ENCODE measurements at regions not wholly inside any gene's neighbourhood (a gene's known extent, or its start where the extent isn't known, plus 50 kb on each side); places are given as distances from the start of the nearest gene placed in this dataset.

DNA sequence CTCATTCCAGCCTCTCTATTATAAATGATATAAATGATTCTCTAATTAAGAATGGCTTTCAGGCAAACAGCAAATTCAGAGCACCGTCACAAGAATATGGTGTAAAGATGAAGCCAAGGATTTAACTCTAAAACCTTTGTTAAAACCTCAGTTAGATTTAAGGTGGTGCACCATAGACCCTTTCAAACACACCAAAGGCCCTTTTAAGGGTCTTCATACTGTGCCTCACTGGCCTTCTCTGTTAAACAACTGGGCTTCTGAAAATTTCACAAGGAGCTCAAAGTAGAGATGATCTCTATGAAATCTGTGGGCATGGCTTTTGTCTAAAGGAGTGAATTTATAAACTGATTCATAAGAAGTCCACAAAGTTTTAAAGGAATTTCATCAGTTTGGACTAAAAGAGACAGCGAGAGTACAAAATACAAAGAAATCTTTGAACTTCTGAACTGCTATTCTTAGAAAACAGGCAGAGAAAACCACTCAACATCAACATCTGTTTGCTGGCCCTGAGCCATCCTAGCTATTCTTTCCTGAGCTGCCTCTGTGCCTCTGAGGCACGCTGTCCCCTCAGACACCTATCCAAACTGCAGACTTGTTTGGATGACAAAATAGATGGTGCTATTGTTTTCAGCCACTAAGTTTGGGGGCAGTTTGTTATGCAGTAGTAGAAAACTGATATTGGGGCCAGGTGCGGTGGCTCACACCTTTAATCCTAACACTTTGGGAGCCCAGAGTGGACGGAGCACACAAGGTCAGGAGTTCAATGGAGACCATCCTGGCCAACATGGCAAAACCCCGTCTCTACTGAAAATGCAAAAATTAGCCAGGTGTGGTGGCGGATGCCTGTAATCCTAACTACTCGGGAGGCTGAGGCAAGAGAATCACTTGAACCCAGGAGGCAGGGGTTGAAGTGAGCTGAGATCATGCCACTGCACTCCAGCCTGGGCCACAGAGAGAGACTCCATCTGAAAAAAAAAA lies 72.9 kb upstream of the MYCN start:
- no peaks in the 10 kb centered on the region for H3K36me3 ChIP-seq (ENCODE audit: insufficient read depth)
- Mint-ChIP-seq H3K4me1 (no peaks in the 10 kb centered on the region), H3K36me3 (ENCODE audit: low read depth) (peaks cover 3% of the 10 kb centered on the region; the same call in 2 of the 3 replicates), H3K9me3 (peaks cover 6% of the 10 kb centered on the region; the same call in 1 of the 3 replicates), H3K27ac (no peak overlapping the region), H3K27me3 (ENCODE audit: insufficient read depth, low read depth, poor library complexity) (peaks cover 1% of the 10 kb centered on the region), H3K4me3 (no peak overlapping the region)
- H3F3A ChIP-seq (replicated peaks; ENCODE audit: low read depth) = no peaks in the 10 kb centered on the region
- no peak overlapping the region; the same call in 1 of the 2 replicates for H2AFZ ChIP-seq
- H3K79me2 ChIP-seq (replicated peaks; ENCODE audit: insufficient read depth) = no peaks in the 10 kb centered on the region
- no peaks in the 10 kb centered on the region for H4K20me1 ChIP-seq (replicated peaks; ENCODE audit: insufficient read depth)
- no peaks in the 10 kb centered on the region for H3K27me3 ChIP-seq (ENCODE audit: insufficient read depth)
- no peaks in the 10 kb centered on the region for H3K4me1 ChIP-seq (ENCODE audit: insufficient read depth)
- H3K4me2 ChIP-seq = no peak overlapping the region
- H3K9me2 ChIP-seq (ENCODE audit: insufficient read depth) = no peaks in the 10 kb centered on the region; the same call in 1 of the 2 replicates
- ATAC-seq (no peak), DNase-seq (ENCODE audit: low spot score) (no peak)
- no peak overlapping the region for H3K4me3 ChIP-seq
- no peak overlapping the region for H3K27ac ChIP-seq (ENCODE audit: low read depth)
- TF ChIP-seq, protein P1, sequence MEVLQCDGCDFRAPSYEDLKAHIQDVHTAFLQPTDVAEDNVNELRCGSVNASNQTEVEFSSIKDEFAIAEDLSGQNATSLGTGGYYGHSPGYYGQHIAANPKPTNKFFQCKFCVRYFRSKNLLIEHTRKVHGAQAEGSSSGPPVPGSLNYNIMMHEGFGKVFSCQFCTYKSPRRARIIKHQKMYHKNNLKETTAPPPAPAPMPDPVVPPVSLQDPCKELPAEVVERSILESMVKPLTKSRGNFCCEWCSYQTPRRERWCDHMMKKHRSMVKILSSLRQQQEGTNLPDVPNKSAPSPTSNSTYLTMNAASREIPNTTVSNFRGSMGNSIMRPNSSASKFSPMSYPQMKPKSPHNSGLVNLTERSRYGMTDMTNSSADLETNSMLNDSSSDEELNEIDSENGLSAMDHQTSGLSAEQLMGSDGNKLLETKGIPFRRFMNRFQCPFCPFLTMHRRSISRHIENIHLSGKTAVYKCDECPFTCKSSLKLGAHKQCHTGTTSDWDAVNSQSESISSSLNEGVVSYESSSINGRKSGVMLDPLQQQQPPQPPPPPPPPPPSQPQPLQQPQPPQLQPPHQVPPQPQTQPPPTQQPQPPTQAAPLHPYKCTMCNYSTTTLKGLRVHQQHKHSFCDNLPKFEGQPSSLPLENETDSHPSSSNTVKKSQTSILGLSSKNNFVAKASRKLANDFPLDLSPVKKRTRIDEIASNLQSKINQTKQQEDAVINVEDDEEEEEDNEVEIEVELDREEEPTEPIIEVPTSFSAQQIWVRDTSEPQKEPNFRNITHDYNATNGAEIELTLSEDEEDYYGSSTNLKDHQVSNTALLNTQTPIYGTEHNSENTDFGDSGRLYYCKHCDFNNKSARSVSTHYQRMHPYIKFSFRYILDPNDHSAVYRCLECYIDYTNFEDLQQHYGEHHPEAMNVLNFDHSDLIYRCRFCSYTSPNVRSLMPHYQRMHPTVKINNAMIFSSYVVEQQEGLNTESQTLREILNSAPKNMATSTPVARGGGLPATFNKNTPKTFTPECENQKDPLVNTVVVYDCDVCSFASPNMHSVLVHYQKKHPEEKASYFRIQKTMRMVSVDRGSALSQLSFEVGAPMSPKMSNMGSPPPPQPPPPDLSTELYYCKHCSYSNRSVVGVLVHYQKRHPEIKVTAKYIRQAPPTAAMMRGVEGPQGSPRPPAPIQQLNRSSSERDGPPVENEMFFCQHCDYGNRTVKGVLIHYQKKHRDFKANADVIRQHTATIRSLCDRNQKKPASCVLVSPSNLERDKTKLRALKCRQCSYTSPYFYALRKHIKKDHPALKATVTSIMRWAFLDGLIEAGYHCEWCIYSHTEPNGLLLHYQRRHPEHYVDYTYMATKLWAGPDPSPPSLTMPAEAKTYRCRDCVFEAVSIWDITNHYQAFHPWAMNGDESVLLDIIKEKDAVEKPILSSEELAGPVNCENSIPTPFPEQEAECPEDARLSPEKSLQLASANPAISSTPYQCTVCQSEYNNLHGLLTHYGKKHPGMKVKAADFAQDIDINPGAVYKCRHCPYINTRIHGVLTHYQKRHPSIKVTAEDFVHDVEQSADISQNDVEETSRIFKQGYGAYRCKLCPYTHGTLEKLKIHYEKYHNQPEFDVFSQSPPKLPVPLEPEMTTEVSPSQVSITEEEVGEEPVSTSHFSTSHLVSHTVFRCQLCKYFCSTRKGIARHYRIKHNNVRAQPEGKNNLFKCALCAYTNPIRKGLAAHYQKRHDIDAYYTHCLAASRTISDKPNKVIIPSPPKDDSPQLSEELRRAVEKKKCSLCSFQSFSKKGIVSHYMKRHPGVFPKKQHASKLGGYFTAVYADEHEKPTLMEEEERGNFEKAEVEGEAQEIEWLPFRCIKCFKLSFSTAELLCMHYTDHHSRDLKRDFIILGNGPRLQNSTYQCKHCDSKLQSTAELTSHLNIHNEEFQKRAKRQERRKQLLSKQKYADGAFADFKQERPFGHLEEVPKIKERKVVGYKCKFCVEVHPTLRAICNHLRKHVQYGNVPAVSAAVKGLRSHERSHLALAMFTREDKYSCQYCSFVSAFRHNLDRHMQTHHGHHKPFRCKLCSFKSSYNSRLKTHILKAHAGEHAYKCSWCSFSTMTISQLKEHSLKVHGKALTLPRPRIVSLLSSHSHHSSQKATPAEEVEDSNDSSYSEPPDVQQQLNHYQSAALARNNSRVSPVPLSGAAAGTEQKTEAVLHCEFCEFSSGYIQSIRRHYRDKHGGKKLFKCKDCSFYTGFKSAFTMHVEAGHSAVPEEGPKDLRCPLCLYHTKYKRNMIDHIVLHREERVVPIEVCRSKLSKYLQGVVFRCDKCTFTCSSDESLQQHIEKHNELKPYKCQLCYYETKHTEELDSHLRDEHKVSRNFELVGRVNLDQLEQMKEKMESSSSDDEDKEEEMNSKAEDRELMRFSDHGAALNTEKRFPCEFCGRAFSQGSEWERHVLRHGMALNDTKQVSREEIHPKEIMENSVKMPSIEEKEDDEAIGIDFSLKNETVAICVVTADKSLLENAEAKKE (CRISPR knock-in tag; IDR thresholded peaks at IDR 0.05) = no peak
- no peak for TF ChIP-seq CREB1 (CRISPR knock-in tag; IDR thresholded peaks at IDR 0.05; ENCODE audit: low read depth)
- no peak for TF ChIP-seq JUNB (IDR thresholded peaks at IDR 0.05; ENCODE audit: unreplicated experiment)
- TF ChIP-seq, protein P2, sequence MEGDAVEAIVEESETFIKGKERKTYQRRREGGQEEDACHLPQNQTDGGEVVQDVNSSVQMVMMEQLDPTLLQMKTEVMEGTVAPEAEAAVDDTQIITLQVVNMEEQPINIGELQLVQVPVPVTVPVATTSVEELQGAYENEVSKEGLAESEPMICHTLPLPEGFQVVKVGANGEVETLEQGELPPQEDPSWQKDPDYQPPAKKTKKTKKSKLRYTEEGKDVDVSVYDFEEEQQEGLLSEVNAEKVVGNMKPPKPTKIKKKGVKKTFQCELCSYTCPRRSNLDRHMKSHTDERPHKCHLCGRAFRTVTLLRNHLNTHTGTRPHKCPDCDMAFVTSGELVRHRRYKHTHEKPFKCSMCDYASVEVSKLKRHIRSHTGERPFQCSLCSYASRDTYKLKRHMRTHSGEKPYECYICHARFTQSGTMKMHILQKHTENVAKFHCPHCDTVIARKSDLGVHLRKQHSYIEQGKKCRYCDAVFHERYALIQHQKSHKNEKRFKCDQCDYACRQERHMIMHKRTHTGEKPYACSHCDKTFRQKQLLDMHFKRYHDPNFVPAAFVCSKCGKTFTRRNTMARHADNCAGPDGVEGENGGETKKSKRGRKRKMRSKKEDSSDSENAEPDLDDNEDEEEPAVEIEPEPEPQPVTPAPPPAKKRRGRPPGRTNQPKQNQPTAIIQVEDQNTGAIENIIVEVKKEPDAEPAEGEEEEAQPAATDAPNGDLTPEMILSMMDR (conservative IDR thresholded peaks at IDR 0.05; ENCODE audit: low read depth in 2 of 2) = no peak
- no peak for TF ChIP-seq EZH2 (IDR thresholded peaks at IDR 0.05; ENCODE audit: low read depth, unreplicated experiment)
- TF ChIP-seq ZNF114 (CRISPR knock-in tag; IDR thresholded peaks at IDR 0.05) = no peak
- TF ChIP-seq ZNF331 (CRISPR knock-in tag; IDR thresholded peaks at IDR 0.05; ENCODE audit: low read depth) = no peak
- TF ChIP-seq POLR2AphosphoS5 (IDR thresholded peaks at IDR 0.05; ENCODE audit: low read depth) = no peak
- TF ChIP-seq, protein P3, sequence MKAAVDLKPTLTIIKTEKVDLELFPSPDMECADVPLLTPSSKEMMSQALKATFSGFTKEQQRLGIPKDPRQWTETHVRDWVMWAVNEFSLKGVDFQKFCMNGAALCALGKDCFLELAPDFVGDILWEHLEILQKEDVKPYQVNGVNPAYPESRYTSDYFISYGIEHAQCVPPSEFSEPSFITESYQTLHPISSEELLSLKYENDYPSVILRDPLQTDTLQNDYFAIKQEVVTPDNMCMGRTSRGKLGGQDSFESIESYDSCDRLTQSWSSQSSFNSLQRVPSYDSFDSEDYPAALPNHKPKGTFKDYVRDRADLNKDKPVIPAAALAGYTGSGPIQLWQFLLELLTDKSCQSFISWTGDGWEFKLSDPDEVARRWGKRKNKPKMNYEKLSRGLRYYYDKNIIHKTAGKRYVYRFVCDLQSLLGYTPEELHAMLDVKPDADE (IDR thresholded peaks at IDR 0.05) = no peak
- TF ChIP-seq STAT1 (IDR thresholded peaks at IDR 0.05; ENCODE audit: unreplicated experiment) = no peak
- TF ChIP-seq NANOG (IDR thresholded peaks at IDR 0.05; ENCODE audit: borderline replicate concordance) = no peak
- TF ChIP-seq, protein P4, sequence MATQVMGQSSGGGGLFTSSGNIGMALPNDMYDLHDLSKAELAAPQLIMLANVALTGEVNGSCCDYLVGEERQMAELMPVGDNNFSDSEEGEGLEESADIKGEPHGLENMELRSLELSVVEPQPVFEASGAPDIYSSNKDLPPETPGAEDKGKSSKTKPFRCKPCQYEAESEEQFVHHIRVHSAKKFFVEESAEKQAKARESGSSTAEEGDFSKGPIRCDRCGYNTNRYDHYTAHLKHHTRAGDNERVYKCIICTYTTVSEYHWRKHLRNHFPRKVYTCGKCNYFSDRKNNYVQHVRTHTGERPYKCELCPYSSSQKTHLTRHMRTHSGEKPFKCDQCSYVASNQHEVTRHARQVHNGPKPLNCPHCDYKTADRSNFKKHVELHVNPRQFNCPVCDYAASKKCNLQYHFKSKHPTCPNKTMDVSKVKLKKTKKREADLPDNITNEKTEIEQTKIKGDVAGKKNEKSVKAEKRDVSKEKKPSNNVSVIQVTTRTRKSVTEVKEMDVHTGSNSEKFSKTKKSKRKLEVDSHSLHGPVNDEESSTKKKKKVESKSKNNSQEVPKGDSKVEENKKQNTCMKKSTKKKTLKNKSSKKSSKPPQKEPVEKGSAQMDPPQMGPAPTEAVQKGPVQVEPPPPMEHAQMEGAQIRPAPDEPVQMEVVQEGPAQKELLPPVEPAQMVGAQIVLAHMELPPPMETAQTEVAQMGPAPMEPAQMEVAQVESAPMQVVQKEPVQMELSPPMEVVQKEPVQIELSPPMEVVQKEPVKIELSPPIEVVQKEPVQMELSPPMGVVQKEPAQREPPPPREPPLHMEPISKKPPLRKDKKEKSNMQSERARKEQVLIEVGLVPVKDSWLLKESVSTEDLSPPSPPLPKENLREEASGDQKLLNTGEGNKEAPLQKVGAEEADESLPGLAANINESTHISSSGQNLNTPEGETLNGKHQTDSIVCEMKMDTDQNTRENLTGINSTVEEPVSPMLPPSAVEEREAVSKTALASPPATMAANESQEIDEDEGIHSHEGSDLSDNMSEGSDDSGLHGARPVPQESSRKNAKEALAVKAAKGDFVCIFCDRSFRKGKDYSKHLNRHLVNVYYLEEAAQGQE (IDR thresholded peaks at IDR 0.05; ENCODE audit: unreplicated experiment) = no peak

Measured in GM23338 (cell line).